GM12878 (cell line): ENCODE measurements at regions not wholly inside any gene's neighbourhood (a gene's known extent, or its start where the extent isn't known, plus 50 kb on each side); places are given as distances from the start of the nearest gene placed in this dataset.

Experiments
- ATAC-seq: fragments of 200-7000 bp; cut with Tn5 transposase; 3 replicates; pipeline ENCODE4 v1.9.1; 2020; ENCODE audit warnings: mild to moderate bottlenecking, moderate library complexity
- BruUV-seq: library from RNA; stranded (reverse); fragments of 400-500 nt; replicated peaks from 2 replicates; lab custom pipeline; 2021; lab: Mats Ljungman, UMichigan
- CTCF ChIA-PET: fragments of 300-600 bp; sonication (Branson Sonifier 250); formaldehyde crosslinking; extraction: SDS; loops from one replicate; lab custom pipeline; 2021; ENCODE audit warnings: inconsistent platforms; lab: Yijun Ruan, JAX
- POLR2A ChIA-PET: fragments of 350-600 bp; formaldehyde crosslinking; extraction: SDS; loops from one replicate; lab custom pipeline; 2021; ENCODE audit warnings: inconsistent platforms; lab: Charles Lee
- RAD21 ChIA-PET: fragments of 300-600 bp; sonication (Branson Sonifier 250); formaldehyde crosslinking; loops from one replicate; lab custom pipeline; 2023; ENCODE audit warnings: antibody characterized with exemption; ENCODE audit not compliant: unreplicated experiment; lab: Charles Lee
- SMC1A ChIA-PET: fragments of 300-600 bp; sonication (Branson Sonifier 250); formaldehyde crosslinking; loops from one replicate; lab custom pipeline; 2023; ENCODE audit not compliant: unreplicated experiment, uncharacterized antibody; lab: Charles Lee
- DNase-seq: peaks from one replicate; pipeline ENCODE4 v3.0.0-alpha.2; 2011; ENCODE audit warnings: low read depth, low spot score
- FAIRE-seq: peaks from 3 replicates; lab custom pipeline; 2011; peaks lifted over from hg19 to GRCh38; lab: Jason Lieb, UNC
- H2AFZ ChIP-seq: 2 replicates; pipeline ENCODE4 v1.6.0; 2011; ENCODE audit warnings: low read depth, low read length, control low read depth; ENCODE audit not compliant: control insufficient read depth
- H3K27ac ChIP-seq: 2 replicates; pipeline ENCODE4 v1.5.1; 2011; ENCODE audit warnings: control low read depth; ENCODE audit not compliant: control insufficient read depth, insufficient read depth
- H3K27me3 ChIP-seq, 2 experiments: replicated peaks in 1 of 2; 2 replicates each; pipeline versions ENCODE4 v1.6.0 to v1.6.1; 2011; ENCODE audit warnings: low read length in 1 of 2; ENCODE audit not compliant: control insufficient read depth in 2 of 2, insufficient read depth in 2 of 2
- H3K36me3 ChIP-seq, 2 experiments: 2 replicates each; pipeline ENCODE4 v1.5.1; 2011; ENCODE audit warnings: low read length in 1 of 2; ENCODE audit not compliant: control insufficient read depth in 2 of 2, insufficient read depth in 2 of 2
- H3K4me1 ChIP-seq: 2 replicates; pipeline ENCODE4 v1.6.1; 2011; ENCODE audit warnings: mild to moderate bottlenecking, low read length, moderate library complexity, mixed read lengths; ENCODE audit not compliant: control insufficient read depth, insufficient read depth
- H3K4me2 ChIP-seq: 2 replicates; pipeline ENCODE4 v1.6.0; 2011; ENCODE audit warnings: control low read depth; ENCODE audit not compliant: control insufficient read depth, insufficient read depth
- H3K4me3 ChIP-seq: fragments of 200-600 bp; sonication (generic); 2 replicates; pipeline ENCODE4 v1.5.1; 2016
- H3K79me2 ChIP-seq: 2 replicates; pipeline ENCODE4 v1.6.0; 2011; ENCODE audit warnings: low read length; ENCODE audit not compliant: control insufficient read depth, insufficient read depth
- H3K9ac ChIP-seq: 2 replicates; pipeline ENCODE4 v1.8.0; 2011; ENCODE audit warnings: low read length, control low read depth, mixed read lengths; ENCODE audit not compliant: control insufficient read depth, insufficient read depth
- H3K9me3 ChIP-seq: replicated peaks from 3 replicates; pipeline ENCODE4 v1.5.1; 2011; ENCODE audit warnings: mild to moderate bottlenecking, low read length; ENCODE audit not compliant: control insufficient read depth, insufficient read depth
- H4K20me1 ChIP-seq: 2 replicates; pipeline ENCODE4 v1.6.0; 2011; ENCODE audit not compliant: control insufficient read depth, insufficient read depth
- ATF7 ChIP-seq: fragments of 450-650 bp; IDR thresholded peaks from 2 replicates; pipeline ENCODE4 v1.6.1; 2016; ENCODE audit warnings: low read depth, mild to moderate bottlenecking
- ETV6 ChIP-seq, 2 experiments: fragments of 450-650 bp in 1 of 2; IDR thresholded peaks in 1 of 2; conservative IDR thresholded peaks in 1 of 2; 2 replicates each; pipeline ENCODE4 v1.6.1; 2014; ENCODE audit warnings: antibody characterized with exemption in 1 of 2, borderline replicate concordance in 1 of 2, low read depth in 1 of 2, mild to moderate bottlenecking in 1 of 2, moderate library complexity in 1 of 2
- FOXK2 ChIP-seq: fragments of 450-650 bp; IDR thresholded peaks from 2 replicates; pipeline ENCODE4 v1.6.1; 2017; ENCODE audit warnings: mild to moderate bottlenecking, moderate library complexity
- GATAD2B ChIP-seq: fragments of 450-650 bp; conservative IDR thresholded peaks from 2 replicates; pipeline ENCODE4 v1.6.1; 2017; ENCODE audit warnings: low read depth, mild to moderate bottlenecking, moderate library complexity
- HCFC1 ChIP-seq: fragments of 150-350 bp; IDR thresholded peaks from 2 replicates; pipeline ENCODE4 v1.6.1; 2014; ENCODE audit warnings: low read length
- IKZF1 ChIP-seq: fragments of 450-650 bp; conservative IDR thresholded peaks from 2 replicates; pipeline ENCODE4 v1.6.1; 2017; ENCODE audit warnings: antibody characterized with exemption, mild to moderate bottlenecking
- JUND ChIP-seq: IDR thresholded peaks from 2 replicates; pipeline ENCODE4 v1.6.1; 2012; ENCODE audit warnings: low read depth, mild to moderate bottlenecking, low read length, improper control_type of control experiment, moderate library complexity
- KLF5 ChIP-seq: fragments of 450-650 bp; IDR thresholded peaks from 2 replicates; pipeline ENCODE4 v1.6.1; 2014; ENCODE audit warnings: mild to moderate bottlenecking; ENCODE audit not compliant: partially characterized antibody
- PAX8 ChIP-seq: fragments of 450-650 bp; IDR thresholded peaks from 2 replicates; pipeline ENCODE4 v1.6.1; 2017; ENCODE audit warnings: mild to moderate bottlenecking, moderate library complexity
- POLR2AphosphoS2 ChIP-seq: IDR thresholded peaks from 2 replicates; pipeline ENCODE4 v1.6.1; 2011; ENCODE audit warnings: low read depth, mild to moderate bottlenecking, low read length, improper control_type of control experiment, moderate library complexity
- RELA ChIP-seq: fragments of 450-650 bp; IDR thresholded peaks from 2 replicates; pipeline ENCODE4 v1.8.0; 2014; ENCODE audit warnings: borderline replicate concordance; ENCODE audit not compliant: partially characterized antibody
- SPI1 ChIP-seq: IDR thresholded peaks from 2 replicates; pipeline ENCODE4 v1.6.1; 2011; ENCODE audit warnings: low read depth, mild to moderate bottlenecking, low read length, moderate library complexity, borderline replicate concordance; ENCODE audit not compliant: insufficient read depth
- WRNIP1 ChIP-seq: IDR thresholded peaks from 2 replicates; pipeline ENCODE4 v1.6.1; 2011; ENCODE audit warnings: low read depth, low read length, improper control_type of control experiment, borderline replicate concordance
- ZBTB4 ChIP-seq: fragments of 450-650 bp; formaldehyde crosslinking; IDR thresholded peaks from 2 replicates; pipeline ENCODE4 v1.4.0; 2022; ENCODE audit warnings: mild to moderate bottlenecking, moderate library complexity
- WGBS: methylation state at CpG from one replicate; pipeline ENCODE4 v1.1.6; 2016; ENCODE audit warnings: low lambda C conversion rate; ENCODE audit not compliant: insufficient replicate concordance, insufficient coverage; ENCODE audit errors: missing lambda C conversion rate; 5-methylcytosine and 5-hydroxymethylcytosine counted together
- in situ Hi-C: fragments of 300-500 bp; cut with MboI; formaldehyde crosslinking; loops from 9 replicates; pipeline ENCODE4 v1.14.3; 2018; ENCODE audit warnings: mixed read lengths
- intact Hi-C: fragments of 100-400 bp; cut with micrococcal nuclease; formaldehyde crosslinking; loops from one replicate; pipeline ENCODE4 v1.14.2; 2022; ENCODE audit not compliant: unreplicated experiment
- TF ChIP-seq, protein P1 (sequence below): IDR thresholded peaks from 2 replicates; pipeline ENCODE4 v1.6.1; 2012; ENCODE audit warnings: mild to moderate bottlenecking, low read depth, low read length
- TF ChIP-seq, protein P2 (sequence below): IDR thresholded peaks from 2 replicates; pipeline ENCODE4 v1.6.1; 2011; ENCODE audit warnings: low read depth, low read length, improper control_type of control experiment, borderline replicate concordance
- TF ChIP-seq, protein P3 (sequence below): IDR thresholded peaks from 2 replicates; pipeline ENCODE4 v1.6.1; 2011; ENCODE audit warnings: borderline replicate concordance, low read depth, mild to moderate bottlenecking, moderate library complexity, mixed read lengths, low read length; ENCODE audit not compliant: insufficient read depth; ENCODE audit errors: extremely low read length

- intact Hi-C loops, result no loop called here
- no peak overlapping the region for H2AFZ ChIP-seq
- H3K27me3 ChIP-seq, result no peaks in the 10 kb centered on the region
- no peaks in the 10 kb centered on the region for H3K4me1 ChIP-seq
- ChIA-PET RAD21 (no interaction called here), SMC1A (no interaction called here), POLR2A (no interaction called here), CTCF (no interaction called here)
- no peak for ATAC-seq
- no TSS peak for BruUV-seq
- no peak overlapping the region for H3K4me3 ChIP-seq
- no peak for DNase-seq
- H3K4me2 ChIP-seq, result no peak overlapping the region
- FAIRE-seq, result no peak
- no peaks in the 10 kb centered on the region for H4K20me1 ChIP-seq
- WGBS, result 49% methylated on average over 4 of the region's 4 CpGs
- H3K9ac ChIP-seq, result no peak overlapping the region
- H3K27ac ChIP-seq, result no peak overlapping the region
- no peaks in the 10 kb centered on the region for H3K79me2 ChIP-seq
- no peaks in the 10 kb centered on the region for H3K36me3 ChIP-seq
- in situ Hi-C loops, result no loop called here
- TF ChIP-seq IKZF1, result no peak
- TF ChIP-seq, protein P1, sequence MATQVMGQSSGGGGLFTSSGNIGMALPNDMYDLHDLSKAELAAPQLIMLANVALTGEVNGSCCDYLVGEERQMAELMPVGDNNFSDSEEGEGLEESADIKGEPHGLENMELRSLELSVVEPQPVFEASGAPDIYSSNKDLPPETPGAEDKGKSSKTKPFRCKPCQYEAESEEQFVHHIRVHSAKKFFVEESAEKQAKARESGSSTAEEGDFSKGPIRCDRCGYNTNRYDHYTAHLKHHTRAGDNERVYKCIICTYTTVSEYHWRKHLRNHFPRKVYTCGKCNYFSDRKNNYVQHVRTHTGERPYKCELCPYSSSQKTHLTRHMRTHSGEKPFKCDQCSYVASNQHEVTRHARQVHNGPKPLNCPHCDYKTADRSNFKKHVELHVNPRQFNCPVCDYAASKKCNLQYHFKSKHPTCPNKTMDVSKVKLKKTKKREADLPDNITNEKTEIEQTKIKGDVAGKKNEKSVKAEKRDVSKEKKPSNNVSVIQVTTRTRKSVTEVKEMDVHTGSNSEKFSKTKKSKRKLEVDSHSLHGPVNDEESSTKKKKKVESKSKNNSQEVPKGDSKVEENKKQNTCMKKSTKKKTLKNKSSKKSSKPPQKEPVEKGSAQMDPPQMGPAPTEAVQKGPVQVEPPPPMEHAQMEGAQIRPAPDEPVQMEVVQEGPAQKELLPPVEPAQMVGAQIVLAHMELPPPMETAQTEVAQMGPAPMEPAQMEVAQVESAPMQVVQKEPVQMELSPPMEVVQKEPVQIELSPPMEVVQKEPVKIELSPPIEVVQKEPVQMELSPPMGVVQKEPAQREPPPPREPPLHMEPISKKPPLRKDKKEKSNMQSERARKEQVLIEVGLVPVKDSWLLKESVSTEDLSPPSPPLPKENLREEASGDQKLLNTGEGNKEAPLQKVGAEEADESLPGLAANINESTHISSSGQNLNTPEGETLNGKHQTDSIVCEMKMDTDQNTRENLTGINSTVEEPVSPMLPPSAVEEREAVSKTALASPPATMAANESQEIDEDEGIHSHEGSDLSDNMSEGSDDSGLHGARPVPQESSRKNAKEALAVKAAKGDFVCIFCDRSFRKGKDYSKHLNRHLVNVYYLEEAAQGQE, result no peak
- no peak for TF ChIP-seq POLR2AphosphoS2
- no peak for TF ChIP-seq HCFC1
- TF ChIP-seq, protein P2, sequence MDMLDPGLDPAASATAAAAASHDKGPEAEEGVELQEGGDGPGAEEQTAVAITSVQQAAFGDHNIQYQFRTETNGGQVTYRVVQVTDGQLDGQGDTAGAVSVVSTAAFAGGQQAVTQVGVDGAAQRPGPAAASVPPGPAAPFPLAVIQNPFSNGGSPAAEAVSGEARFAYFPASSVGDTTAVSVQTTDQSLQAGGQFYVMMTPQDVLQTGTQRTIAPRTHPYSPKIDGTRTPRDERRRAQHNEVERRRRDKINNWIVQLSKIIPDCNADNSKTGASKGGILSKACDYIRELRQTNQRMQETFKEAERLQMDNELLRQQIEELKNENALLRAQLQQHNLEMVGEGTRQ, result no peak
- TF ChIP-seq, protein P3, sequence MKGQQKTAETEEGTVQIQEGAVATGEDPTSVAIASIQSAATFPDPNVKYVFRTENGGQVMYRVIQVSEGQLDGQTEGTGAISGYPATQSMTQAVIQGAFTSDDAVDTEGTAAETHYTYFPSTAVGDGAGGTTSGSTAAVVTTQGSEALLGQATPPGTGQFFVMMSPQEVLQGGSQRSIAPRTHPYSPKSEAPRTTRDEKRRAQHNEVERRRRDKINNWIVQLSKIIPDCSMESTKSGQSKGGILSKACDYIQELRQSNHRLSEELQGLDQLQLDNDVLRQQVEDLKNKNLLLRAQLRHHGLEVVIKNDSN, result no peak
- TF ChIP-seq PAX8, result no peak
- no peak for TF ChIP-seq ZBTB4
- TF ChIP-seq RELA, result no peak
- no peak for TF ChIP-seq ETV6 (conservative IDR thresholded peaks at IDR 0.05 in 1 of 2, IDR thresholded peaks at IDR 0.05 in 1 of 2; ENCODE audit: borderline replicate concordance in 1 of 2, low read depth in 1 of 2)
- no peak for TF ChIP-seq GATAD2B
- no peak for TF ChIP-seq ATF7
- no peak for TF ChIP-seq FOXK2
- TF ChIP-seq SPI1, result no peak
- TF ChIP-seq WRNIP1, result no peak
- no peak for TF ChIP-seq KLF5
- TF ChIP-seq JUND, result no peak
- no peaks in the 10 kb centered on the region for H3K9me3 ChIP-seq
Observed at GRCh38 chr12:30439201-30439600, 256.5 kb downstream of the IPO8 start.
